Loucy (cell line): ENCODE measurements at regions not wholly inside any gene's neighbourhood (a gene's known extent, or its start where the extent isn't known, plus 50 kb on each side); places are given as distances from the start of the nearest gene placed in this dataset.
"Not testable (repeated sequence)": the region's sequence is repeated elsewhere in the genome, so short reads cannot be mapped to it uniquely, and the experiment has no call there.

ENCODE experiments used
- H2AFZ ChIP-seq: fragments of 200-600 bp; sonication (generic); 2 replicates; pipeline ENCODE4 v1.6.0; 2016; ENCODE audit warnings: antibody characterized with exemption, mild to moderate bottlenecking, low read length, moderate library complexity
- H3F3A ChIP-seq: fragments of 200-600 bp; 2 replicates; pipeline ENCODE4 v1.6.0; 2016; ENCODE audit warnings: antibody characterized with exemption, low read depth, mild to moderate bottlenecking
- H3K27me3 ChIP-seq: fragments of 200-600 bp; sonication (generic); 2 replicates; pipeline ENCODE4 v1.6.1; 2014; ENCODE audit warnings: low read length, mild to moderate bottlenecking; ENCODE audit not compliant: insufficient read depth, poor library complexity, severe bottlenecking
- H3K36me3 ChIP-seq: fragments of 200-600 bp; sonication (generic); 2 replicates; pipeline ENCODE4 v1.6.1; 2016; ENCODE audit warnings: low read length; ENCODE audit not compliant: insufficient read depth
- H3K4me1 ChIP-seq: fragments of 200-600 bp; sonication (generic); 2 replicates; pipeline ENCODE4 v1.5.1; 2014; ENCODE audit warnings: low read length, mild to moderate bottlenecking; ENCODE audit not compliant: insufficient read depth, poor library complexity, severe bottlenecking
- H3K4me2 ChIP-seq: fragments of 200-600 bp; sonication (generic); 2 replicates; pipeline ENCODE4 v1.6.0; 2014; ENCODE audit warnings: antibody characterized with exemption, low read length, low read depth, mild to moderate bottlenecking; ENCODE audit not compliant: poor library complexity, severe bottlenecking
- H3K4me3 ChIP-seq: fragments of 200-600 bp; sonication (generic); 2 replicates; pipeline ENCODE4 v1.5.1; 2014; ENCODE audit warnings: low read length, mild to moderate bottlenecking, mixed read lengths; ENCODE audit not compliant: poor library complexity, severe bottlenecking
- H3K79me2 ChIP-seq: fragments of 200-600 bp; sonication (generic); 2 replicates; pipeline ENCODE4 v1.6.1; 2014; ENCODE audit warnings: low read length; ENCODE audit not compliant: insufficient read depth
- H3K9ac ChIP-seq: fragments of 200-600 bp; sonication (generic); 2 replicates; pipeline ENCODE4 v1.6.0; 2014; ENCODE audit warnings: mild to moderate bottlenecking, low read depth, low read length, moderate library complexity; ENCODE audit not compliant: poor library complexity, severe bottlenecking
- H3K9me2 ChIP-seq: fragments of 200-600 bp; sonication (generic); replicated peaks from 2 replicates; pipeline ENCODE4 v1.6.1; 2016; ENCODE audit warnings: low read depth, low read length, mixed read lengths
- H3K9me3 ChIP-seq: fragments of 200-600 bp; sonication (generic); 2 replicates; pipeline ENCODE4 v1.6.1; 2014; ENCODE audit warnings: mild to moderate bottlenecking, antibody characterized with exemption, low read length, low read depth; ENCODE audit not compliant: insufficient read depth
- H4K20me1 ChIP-seq: fragments of 200-600 bp; sonication (generic); 2 replicates; pipeline ENCODE4 v1.6.0; 2014; ENCODE audit warnings: antibody characterized with exemption, low read length, mild to moderate bottlenecking; ENCODE audit not compliant: insufficient read depth, poor library complexity, severe bottlenecking

DNA sequence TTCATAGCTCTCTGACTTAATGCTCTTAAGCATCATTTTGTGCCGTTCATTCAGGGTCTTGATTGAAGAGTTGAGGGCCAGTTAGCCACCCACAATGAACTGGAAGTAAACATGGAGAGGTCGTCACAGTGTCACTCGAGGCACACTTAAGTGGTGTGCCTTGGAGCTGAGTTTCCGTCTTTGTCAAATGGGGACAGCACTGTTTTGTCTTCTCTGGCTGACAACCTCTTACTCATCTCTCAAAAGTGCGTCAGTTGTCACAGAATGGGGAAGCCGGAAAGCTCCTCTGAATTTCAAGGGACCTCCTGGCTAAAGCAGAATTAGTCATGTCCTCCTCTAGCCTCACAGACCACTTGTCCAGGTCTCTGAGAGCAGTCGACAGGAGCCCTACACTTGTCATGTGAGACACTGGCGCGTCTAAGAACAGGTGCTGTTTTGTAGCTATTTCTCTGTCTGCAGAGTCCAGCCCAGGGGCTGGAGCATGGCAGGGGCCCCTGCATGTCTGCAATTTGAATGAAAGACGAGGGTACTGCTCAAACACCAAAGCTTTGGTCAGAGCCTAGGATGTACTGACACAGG, 231.5 kb downstream of the NPIPA7 start:
- H3F3A ChIP-seq, H4K20me1 ChIP-seq, H3K36me3 ChIP-seq, H3K79me2 ChIP-seq, H3K4me2 ChIP-seq, H3K4me3 ChIP-seq, H3K27me3 ChIP-seq, H3K9ac ChIP-seq, H3K4me1 ChIP-seq, H3K9me3 ChIP-seq, H3K9me2 ChIP-seq, H2AFZ ChIP-seq: not testable (repeated sequence)

GRCh38 chr16:16613212-16613611, 234.3 kb downstream of the NPIPA7 start:
- H3K9me3 ChIP-seq, H3K4me3 ChIP-seq, H3K79me2 ChIP-seq, H3K9ac ChIP-seq, H2AFZ ChIP-seq, H3K27me3 ChIP-seq, H4K20me1 ChIP-seq, H3K4me1 ChIP-seq, H3K4me2 ChIP-seq, H3K36me3 ChIP-seq, H3F3A ChIP-seq, H3K9me2 ChIP-seq: not testable (repeated sequence)

DNA sequence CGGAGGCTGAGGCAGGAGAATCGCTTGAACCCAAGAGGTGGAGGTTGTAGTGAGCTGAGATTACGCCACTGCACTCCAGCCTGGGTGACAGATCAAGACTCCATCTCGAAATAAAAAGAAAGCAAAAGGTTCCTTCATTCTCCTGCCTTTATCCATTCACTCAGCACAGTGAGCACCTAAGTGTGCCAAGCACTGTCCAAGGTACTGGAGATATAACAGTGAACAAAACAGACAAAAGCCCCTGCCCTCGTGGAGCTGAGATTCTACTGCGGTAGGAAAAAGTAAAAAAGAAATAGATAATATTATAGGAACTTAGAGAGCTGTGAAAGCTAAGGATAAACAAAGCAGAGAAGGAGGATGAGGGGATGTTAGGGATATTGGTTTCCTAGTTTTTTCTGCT, 235.5 kb downstream of the NPIPA7 start:
- H3K4me3 ChIP-seq, H2AFZ ChIP-seq, H3K4me1 ChIP-seq, H3K9ac ChIP-seq, H3K9me2 ChIP-seq, H3F3A ChIP-seq, H3K4me2 ChIP-seq, H3K36me3 ChIP-seq, H3K79me2 ChIP-seq, H3K9me3 ChIP-seq, H3K27me3 ChIP-seq, H4K20me1 ChIP-seq: not testable (repeated sequence)

DNA sequence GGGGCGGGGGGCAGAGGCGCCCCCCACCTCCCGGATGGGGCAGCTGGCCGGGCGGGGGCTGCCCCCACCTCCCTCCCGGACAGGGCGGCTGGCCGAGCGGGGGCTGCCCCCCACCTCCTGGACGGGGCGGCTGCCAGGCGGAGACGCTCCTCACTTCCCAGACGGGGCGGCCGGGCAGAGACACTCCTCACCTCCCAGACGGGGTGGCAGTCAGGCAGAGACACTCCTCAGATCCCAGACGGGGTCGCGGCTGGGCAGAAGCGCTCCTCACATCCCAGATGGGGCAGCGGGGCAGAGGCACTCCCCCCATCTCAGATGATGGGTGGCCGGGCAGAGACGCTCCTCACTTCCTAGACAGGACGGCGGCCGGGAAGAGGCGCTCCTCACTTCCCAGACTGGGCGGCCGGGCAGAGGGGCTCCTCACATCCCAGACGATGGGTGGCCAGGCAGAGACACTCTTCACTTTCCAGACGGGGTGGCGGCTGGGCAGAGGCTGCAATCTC, 240.1 kb downstream of the NPIPA7 start:
- not testable (repeated sequence) for H3K79me2 ChIP-seq, H3K36me3 ChIP-seq, H3K27me3 ChIP-seq, H3F3A ChIP-seq, H4K20me1 ChIP-seq, H3K9me2 ChIP-seq, H2AFZ ChIP-seq, H3K9ac ChIP-seq, H3K4me1 ChIP-seq, H3K4me3 ChIP-seq, H3K9me3 ChIP-seq, H3K4me2 ChIP-seq

GRCh38 chr16:16624367-16624766, 245.4 kb downstream of the NPIPA7 start:
- not testable (repeated sequence) for H2AFZ ChIP-seq, H3F3A ChIP-seq, H3K9me2 ChIP-seq, H3K4me2 ChIP-seq, H3K9me3 ChIP-seq, H3K27me3 ChIP-seq, H4K20me1 ChIP-seq, H3K9ac ChIP-seq, H3K4me3 ChIP-seq, H3K36me3 ChIP-seq, H3K4me1 ChIP-seq, H3K79me2 ChIP-seq

DNA sequence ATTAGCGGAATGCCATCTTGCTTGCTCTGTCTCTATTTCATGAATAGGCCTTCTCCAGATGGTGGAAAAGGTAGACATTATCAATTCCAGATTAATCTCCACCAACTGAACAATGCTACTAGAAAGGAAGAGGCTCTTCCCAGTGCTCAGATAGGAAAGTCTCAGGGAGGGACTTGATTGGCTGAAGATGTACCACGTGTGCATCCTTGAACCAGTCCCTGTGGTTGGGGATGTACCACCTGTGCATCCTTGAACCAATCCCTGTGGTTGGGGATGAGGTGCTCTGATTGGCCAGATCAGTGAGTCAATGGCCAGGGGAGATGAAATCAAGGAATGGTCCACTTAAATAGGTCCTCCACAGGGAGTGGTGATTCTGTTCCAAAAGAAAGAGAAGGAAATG, 246.2 kb downstream of the NPIPA7 start:
- H3K79me2 ChIP-seq, H3K4me2 ChIP-seq, H3K9me2 ChIP-seq, H3K27me3 ChIP-seq, H3K4me3 ChIP-seq, H3F3A ChIP-seq, H3K36me3 ChIP-seq, H3K9me3 ChIP-seq, H4K20me1 ChIP-seq, H3K4me1 ChIP-seq, H3K9ac ChIP-seq, H2AFZ ChIP-seq: not testable (repeated sequence)

DNA sequence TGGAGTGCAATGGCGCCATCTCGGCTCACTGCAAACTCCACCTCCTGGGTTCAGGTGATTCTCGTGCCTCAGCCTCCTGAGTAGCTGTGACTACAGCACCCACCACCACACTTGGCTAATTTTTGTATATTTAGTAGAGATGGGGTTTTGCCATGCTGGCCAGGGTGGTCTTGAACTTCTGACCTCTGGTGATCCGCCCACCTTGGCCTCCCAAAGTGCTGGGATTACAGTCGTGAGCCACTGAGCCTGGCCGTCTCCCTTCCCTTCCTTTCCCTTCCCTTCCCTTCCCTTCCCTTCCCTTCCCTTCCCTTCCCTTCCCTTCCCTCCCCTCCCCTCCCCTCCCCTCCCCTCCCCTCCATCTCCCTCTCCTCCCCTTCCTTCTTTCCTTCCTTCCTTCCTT, 248.9 kb downstream of the NPIPA7 start:
- not testable (repeated sequence) for H4K20me1 ChIP-seq, H3K36me3 ChIP-seq

DNA sequence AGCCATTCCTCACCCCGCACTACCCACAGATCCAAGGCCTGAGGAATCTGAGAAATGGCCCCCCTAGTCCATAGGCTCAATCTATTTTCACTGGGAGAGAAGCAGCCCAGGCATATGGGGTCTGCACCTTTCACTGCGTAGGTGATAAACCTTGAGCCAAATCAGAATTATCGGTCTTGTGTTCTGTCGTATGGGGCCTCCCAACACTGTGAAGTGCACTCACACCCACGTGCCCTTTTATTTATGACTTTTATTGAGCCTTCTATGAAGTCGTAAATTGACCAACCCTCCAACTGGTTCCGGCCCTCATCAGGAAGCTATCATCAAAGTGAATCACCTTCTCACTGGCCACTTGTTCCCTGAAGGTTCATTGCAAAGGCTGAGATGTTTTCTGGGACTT, 259.3 kb downstream of the NPIPA7 start:
- not testable (repeated sequence) for H3K9me2 ChIP-seq, H2AFZ ChIP-seq, H3F3A ChIP-seq

More for the DNA sequence above, 248.9 kb downstream of the NPIPA7 start:
- H3K9me3 ChIP-seq, H3K79me2 ChIP-seq, H3K9me2 ChIP-seq, H3K27me3 ChIP-seq, H3K9ac ChIP-seq, H3K4me3 ChIP-seq, H3K4me1 ChIP-seq, H2AFZ ChIP-seq, H3K4me2 ChIP-seq, H3F3A ChIP-seq: not testable (repeated sequence)

More for the DNA sequence above, 259.3 kb downstream of the NPIPA7 start:
- H3K4me2 ChIP-seq, H3K9ac ChIP-seq, H3K36me3 ChIP-seq, H3K27me3 ChIP-seq, H3K79me2 ChIP-seq, H3K4me3 ChIP-seq, H3K4me1 ChIP-seq, H4K20me1 ChIP-seq, H3K9me3 ChIP-seq: not testable (repeated sequence)
